CD1c-positive myeloid dendritic cell (primary cell): ENCODE measurements at regions not wholly inside any gene's neighbourhood (a gene's known extent, or its start where the extent isn't known, plus 50 kb on each side); places are given as distances from the start of the nearest gene placed in this dataset.
A peak's percentile ranks its signal among the peaks of the same experiment; 100 is the strongest.

ENCODE experiments used
- DNase-seq: peaks from one replicate; pipeline ENCODE4 v3.0.0-alpha.2; 2016; ENCODE audit errors: extremely low spot score

- DNase-seq: no peak
Measured at GRCh38 chr3:22113453-22113852, 362.4 kb upstream of the ZNF385D start.

GRCh38 chr3:22115581-22115980 is 364.6 kb upstream of the ZNF385D start:
- DNase-seq: no peak

- no peak for DNase-seq
Measured at GRCh38 chr3:22117091-22117490, 366.1 kb upstream of the ZNF385D start.

- peak; percentile 52 for DNase-seq
Measured at GRCh38 chr3:22117751-22118346, 366.8 kb upstream of the ZNF385D start.

GRCh38 chr3:22118542-22118941 is 367.5 kb upstream of the ZNF385D start:
- no peak for DNase-seq

GRCh38 chr3:22121068-22121701 is 370.2 kb upstream of the ZNF385D start:
- DNase-seq: no peak

GRCh38 chr3:22122567-22122966 is 371.6 kb upstream of the ZNF385D start:
- DNase-seq: no peak

- DNase-seq: no peak
Measured at GRCh38 chr3:22129101-22129500, 378.1 kb upstream of the ZNF385D start.

- DNase-seq: no peak
Measured at GRCh38 chr3:22141769-22142168, 390.8 kb upstream of the ZNF385D start.

- DNase-seq: no peak
Measured at GRCh38 chr3:22147161-22147560, 396.2 kb upstream of the ZNF385D start.

GRCh38 chr3:22156868-22157267 is 405.9 kb upstream of the ZNF385D start:
- DNase-seq: no peak

GRCh38 chr3:22157848-22158247 is 406.8 kb upstream of the ZNF385D start:
- DNase-seq: no peak

GRCh38 chr3:22159004-22159695 is 408.1 kb upstream of the ZNF385D start:
- DNase-seq: no peak

GRCh38 chr3:22161315-22161714 is 410.3 kb upstream of the ZNF385D start:
- DNase-seq: no peak

- DNase-seq: no peak
Measured at GRCh38 chr3:22170370-22170769, 419.4 kb upstream of the ZNF385D start.

GRCh38 chr3:22172964-22173363 is 422.0 kb upstream of the ZNF385D start:
- no peak for DNase-seq

GRCh38 chr3:22175947-22176346 is 424.9 kb upstream of the ZNF385D start:
- no peak for DNase-seq

- no peak for DNase-seq
Measured at GRCh38 chr3:22176911-22177310, 425.9 kb upstream of the ZNF385D start.

- no peak for DNase-seq
Measured at GRCh38 chr3:22189616-22190015, 438.6 kb upstream of the ZNF385D start.

GRCh38 chr3:22199095-22199494 is 448.1 kb upstream of the ZNF385D start:
- no peak for DNase-seq

- no peak for DNase-seq
Measured at GRCh38 chr3:22208844-22209243, 457.8 kb upstream of the ZNF385D start.

GRCh38 chr3:22209578-22209977 is 458.6 kb upstream of the ZNF385D start:
- DNase-seq: no peak

- no peak for DNase-seq
Measured at GRCh38 chr3:22210693-22211092, 459.7 kb upstream of the ZNF385D start.
